ENCODE measurements at regions not wholly inside any gene's neighbourhood (a gene's known extent, or its start where the extent isn't known, plus 50 kb on each side); places are given as distances from the start of the nearest gene placed in this dataset.

- DNase-seq (ENCODE audit: low read depth, low spot score), result no peak
- H3K27ac ChIP-seq, result no peak overlapping the region
Observed at GRCh38 chr10:3723766-3724165, 61.2 kb downstream of the KLF6 start.

GRCh38 chr10:3720228-3721019, 64.6 kb downstream of the KLF6 start:
- no peak overlapping the region for H3K27ac ChIP-seq
- peak; percentile 61 for DNase-seq (ENCODE audit: low read depth, low spot score)

GRCh38 chr10:3719024-3719843, 65.8 kb downstream of the KLF6 start:
- DNase-seq (ENCODE audit: low read depth, low spot score), result no peak
- no peak overlapping the region for H3K27ac ChIP-seq

- DNase-seq (ENCODE audit: low read depth, low spot score), result peak; percentile 45
- no peak overlapping the region for H3K27ac ChIP-seq
Observed at GRCh38 chr10:3716093-3716492, 68.9 kb downstream of the KLF6 start.

GRCh38 chr10:3714967-3715366, 70.0 kb downstream of the KLF6 start:
- no peak for DNase-seq (ENCODE audit: low read depth, low spot score)
- H3K27ac ChIP-seq, result no peak overlapping the region

- no peak overlapping the region for H3K27ac ChIP-seq
- DNase-seq (ENCODE audit: low read depth, low spot score), result no peak
Observed at GRCh38 chr10:3714531-3714930, 70.5 kb downstream of the KLF6 start.

GRCh38 chr10:3712707-3713106, 72.3 kb downstream of the KLF6 start:
- DNase-seq (ENCODE audit: low read depth, low spot score), result no peak
- no peak overlapping the region for H3K27ac ChIP-seq

- DNase-seq (ENCODE audit: low read depth, low spot score), result no peak
- H3K27ac ChIP-seq, result no peak overlapping the region
Observed at GRCh38 chr10:3711918-3712317, 73.1 kb downstream of the KLF6 start.

- H3K27ac ChIP-seq, result no peak overlapping the region
- no peak for DNase-seq (ENCODE audit: low read depth, low spot score)
Observed at GRCh38 chr10:3710764-3711163, 74.2 kb downstream of the KLF6 start.

- no peak overlapping the region for H3K27ac ChIP-seq
- DNase-seq (ENCODE audit: low read depth, low spot score), result no peak
Observed at GRCh38 chr10:3709456-3710060, 75.5 kb downstream of the KLF6 start.

GRCh38 chr10:3708852-3709251, 76.2 kb downstream of the KLF6 start:
- DNase-seq (ENCODE audit: low read depth, low spot score), result no peak
- H3K27ac ChIP-seq, result no peak overlapping the region

GRCh38 chr10:3704565-3705325, 80.3 kb downstream of the KLF6 start:
- H3K27ac ChIP-seq, result no peak overlapping the region
- DNase-seq (ENCODE audit: low read depth, low spot score), result no peak

- DNase-seq (ENCODE audit: low read depth, low spot score), result no peak
- H3K27ac ChIP-seq, result no peak overlapping the region
Observed at GRCh38 chr10:3702569-3702968, 82.4 kb downstream of the KLF6 start.

GRCh38 chr10:3702056-3702546, 82.9 kb downstream of the KLF6 start:
- no peak for DNase-seq (ENCODE audit: low read depth, low spot score)
- H3K27ac ChIP-seq, result no peak overlapping the region

GRCh38 chr10:3701491-3701890, 83.5 kb downstream of the KLF6 start:
- no peak for DNase-seq (ENCODE audit: low read depth, low spot score)
- H3K27ac ChIP-seq, result no peak overlapping the region

- DNase-seq (ENCODE audit: low read depth, low spot score), result no peak
- H3K27ac ChIP-seq, result no peak overlapping the region
Observed at GRCh38 chr10:3700531-3701076, 84.4 kb downstream of the KLF6 start.

- DNase-seq (ENCODE audit: low read depth, low spot score), result no peak
- H3K27ac ChIP-seq, result no peak overlapping the region
Observed at GRCh38 chr10:3699916-3700315, 85.1 kb downstream of the KLF6 start.

GRCh38 chr10:3698312-3698711, 86.7 kb downstream of the KLF6 start:
- DNase-seq (ENCODE audit: low read depth, low spot score), result no peak
- H3K27ac ChIP-seq, result no peak overlapping the region

- H3K27ac ChIP-seq, result no peak overlapping the region
- no peak for DNase-seq (ENCODE audit: low read depth, low spot score)
Observed at GRCh38 chr10:3693698-3694080, 91.3 kb downstream of the KLF6 start.

Measured in epithelial cell of prostate (primary cell).